H9 (cell line): ENCODE measurements at regions not wholly inside any gene's neighbourhood (a gene's known extent, or its start where the extent isn't known, plus 50 kb on each side); places are given as distances from the start of the nearest gene placed in this dataset.

Source experiments
- DNase-seq: peaks from one replicate; pipeline ENCODE4 v3.0.0-alpha.2; 2017
- H2AFZ ChIP-seq: one replicate; pipeline ENCODE4 v1.6.1; 2013; ENCODE audit warnings: mild to moderate bottlenecking, low read length, control low read depth, moderate library complexity
- H2AK5ac ChIP-seq: 2 replicates; pipeline ENCODE4 v1.6.1; 2013; ENCODE audit warnings: low read length, control low read depth, mixed read lengths; ENCODE audit not compliant: insufficient read length
- H2BK120ac ChIP-seq: one replicate; pipeline ENCODE4 v1.6.1; 2013; ENCODE audit warnings: low read depth, mild to moderate bottlenecking, low read length, control low read depth, inconsistent platforms; ENCODE audit not compliant: poor library complexity, severe bottlenecking
- H2BK12ac ChIP-seq: 2 replicates; pipeline ENCODE4 v1.6.1; 2013; ENCODE audit warnings: low read length, control low read depth, mixed read lengths, low read depth; ENCODE audit not compliant: insufficient read length
- H2BK15ac ChIP-seq: 2 replicates; pipeline ENCODE4 v1.6.1; 2013; ENCODE audit warnings: low read depth, low read length, control low read depth
- H2BK20ac ChIP-seq: one replicate; pipeline ENCODE4 v1.6.1; 2013; ENCODE audit warnings: low read depth, mild to moderate bottlenecking, low read length, control low read depth, inconsistent platforms; ENCODE audit not compliant: poor library complexity, severe bottlenecking
- H2BK5ac ChIP-seq: 2 replicates; pipeline ENCODE4 v1.6.1; 2013; ENCODE audit warnings: low read length, control low read depth, mixed read lengths; ENCODE audit not compliant: insufficient read length
- H3K14ac ChIP-seq: 2 replicates; pipeline ENCODE4 v1.6.1; 2013; ENCODE audit warnings: low read length, control low read depth; ENCODE audit not compliant: insufficient read depth
- H3K18ac ChIP-seq: 2 replicates; pipeline ENCODE4 v1.6.1; 2013; ENCODE audit warnings: low read depth, mild to moderate bottlenecking, mixed read lengths, low read length, control low read depth; ENCODE audit not compliant: insufficient read length
- H3K23ac ChIP-seq: 2 replicates; pipeline ENCODE4 v1.6.1; 2013; ENCODE audit warnings: low read length, control low read depth, mixed read lengths, low read depth; ENCODE audit not compliant: insufficient read length
- H3K23me2 ChIP-seq: 2 replicates; pipeline ENCODE4 v1.6.1; 2013; ENCODE audit warnings: low read depth, mild to moderate bottlenecking, mixed read lengths, low read length, control low read depth; ENCODE audit not compliant: insufficient read length, poor library complexity, severe bottlenecking
- H3K27ac ChIP-seq: 2 replicates; pipeline ENCODE4 v1.5.1; 2013; ENCODE audit warnings: low read length, control low read depth, mixed read lengths, low read depth; ENCODE audit not compliant: insufficient read length
- H3K27me3 ChIP-seq: 2 replicates; pipeline ENCODE4 v1.6.1; 2013; ENCODE audit warnings: low read length, control low read depth, inconsistent platforms; ENCODE audit not compliant: insufficient read depth
- H3K4ac ChIP-seq: 2 replicates; pipeline ENCODE4 v1.6.1; 2013; ENCODE audit warnings: low read depth, mild to moderate bottlenecking, control low read depth, inconsistent platforms, low read length, moderate library complexity
- H3K4me1 ChIP-seq: 2 replicates; pipeline ENCODE4 v1.6.1; 2013; ENCODE audit warnings: low read length, control low read depth, inconsistent platforms; ENCODE audit not compliant: insufficient read depth
- H3K4me2 ChIP-seq: 2 replicates; pipeline ENCODE4 v1.6.1; 2013; ENCODE audit warnings: low read length, control low read depth, mixed read lengths; ENCODE audit not compliant: insufficient read length, insufficient read depth
- H3K56ac ChIP-seq: 2 replicates; pipeline ENCODE4 v1.6.1; 2013; ENCODE audit warnings: low read depth, mild to moderate bottlenecking, mixed read lengths, low read length, control low read depth; ENCODE audit not compliant: insufficient read length
- H3K79me1 ChIP-seq: 2 replicates; pipeline ENCODE4 v1.6.1; 2013; ENCODE audit warnings: low read depth, mild to moderate bottlenecking, moderate library complexity, low read length, control low read depth, inconsistent platforms; ENCODE audit not compliant: insufficient read depth, poor library complexity, severe bottlenecking
- H3K79me2 ChIP-seq: 2 replicates; pipeline ENCODE4 v1.6.1; 2013; ENCODE audit warnings: low read length, control low read depth, inconsistent platforms; ENCODE audit not compliant: insufficient read depth
- H3K9ac ChIP-seq: 2 replicates; pipeline ENCODE4 v1.6.1; 2013; ENCODE audit warnings: low read length, control low read depth, mixed read lengths; ENCODE audit not compliant: insufficient read length; ENCODE audit errors: extremely low read depth
- H3K9me3 ChIP-seq: one replicate; pipeline ENCODE4 v1.6.1; 2013; ENCODE audit warnings: low read depth, low read length, inconsistent platforms; ENCODE audit not compliant: control insufficient read depth
- H3T11ph ChIP-seq: one replicate; pipeline ENCODE4 v1.6.1; 2013; ENCODE audit warnings: mild to moderate bottlenecking, low read length, control low read depth, inconsistent platforms
- H4K20me1 ChIP-seq: one replicate; pipeline ENCODE4 v1.6.1; 2013; ENCODE audit not compliant: control insufficient read depth, insufficient read length, insufficient read depth
- H4K5ac ChIP-seq: 2 replicates; pipeline ENCODE4 v1.6.1; 2013; ENCODE audit warnings: low read depth, mild to moderate bottlenecking, mixed read lengths, low read length, control low read depth; ENCODE audit not compliant: insufficient read length
- H4K8ac ChIP-seq: replicated peaks from 2 replicates; pipeline ENCODE4 v1.6.1; 2013; ENCODE audit warnings: low read length, control low read depth, mixed read lengths, low read depth; ENCODE audit not compliant: insufficient read length
- H4K91ac ChIP-seq: 2 replicates; pipeline ENCODE4 v1.6.1; 2013; ENCODE audit warnings: low read depth, mild to moderate bottlenecking, moderate library complexity, mixed read lengths, low read length, control low read depth; ENCODE audit not compliant: insufficient read length
- H3K27ac Mint-ChIP-seq, 3 experiments: 2 replicates in 2 of 3; 3 replicates in 1 of 3; pipeline ENCODE4 v1.8.0; 2020 to 2021; ENCODE audit warnings: mixed read lengths in 3 of 3, mild to moderate bottlenecking in 1 of 3, moderate library complexity in 1 of 3
- H3K27me3 Mint-ChIP-seq: 2 replicates; pipeline ENCODE4 v1.8.0; 2021; ENCODE audit warnings: low read depth, mild to moderate bottlenecking, moderate library complexity, mixed read lengths
- H3K36me3 Mint-ChIP-seq, 3 experiments: 2 replicates in 2 of 3; 3 replicates in 1 of 3; pipeline ENCODE4 v1.8.0; 2020 to 2021; ENCODE audit warnings: low read depth in 3 of 3, mixed read lengths in 3 of 3; ENCODE audit not compliant: insufficient read depth in 1 of 3
- H3K4me1 Mint-ChIP-seq, 2 experiments: 2 replicates each; pipeline ENCODE4 v1.8.0; 2020; ENCODE audit warnings: mixed read lengths in 2 of 2
- H3K4me3 Mint-ChIP-seq, 2 experiments: 2 replicates in 1 of 2; 3 replicates in 1 of 2; pipeline ENCODE4 v1.8.0; 2020 to 2021; ENCODE audit warnings: mild to moderate bottlenecking in 2 of 2, mixed read lengths in 2 of 2, moderate library complexity in 1 of 2
- H3K9me3 Mint-ChIP-seq, 2 experiments: 2 replicates in 1 of 2; 3 replicates in 1 of 2; pipeline ENCODE4 v1.8.0; 2020; ENCODE audit warnings: mild to moderate bottlenecking in 2 of 2, mixed read lengths in 2 of 2, moderate library complexity in 1 of 2
- CTCF ChIP-seq: fragments of 200-600 bp; sonication (generic); conservative IDR thresholded peaks from 3 replicates; pipeline ENCODE4 v1.8.0; 2021; ENCODE audit warnings: antibody characterized with exemption, mild to moderate bottlenecking
- WGBS: extraction: QIAGEN DNeasy Blood & Tissue Kit; methylation state at CpG from one replicate; pipeline ENCODE4 v1.1.7; 2013; ENCODE audit warnings: missing lambda C conversion rate, low lambda C conversion rate, mixed read lengths; ENCODE audit not compliant: insufficient read length; ENCODE audit errors: extremely low coverage; 5-methylcytosine and 5-hydroxymethylcytosine counted together

GRCh38 chr12:114757684-114758325, 73.8 kb upstream of the TBX3 start:
- Histone ChIP-seq H4K8ac (no peak overlapping the region), H4K5ac (no peak overlapping the region), H3K14ac (no peak overlapping the region), H3T11ph (no peak overlapping the region), H2BK15ac (no peak overlapping the region), H2BK5ac (no peak overlapping the region), H3K56ac (no peak overlapping the region), H3K18ac (no peak overlapping the region), H3K9ac (no peak overlapping the region), H3K27me3 (no peaks in the 10 kb centered on the region), H3K79me1 (no peaks in the 10 kb centered on the region), H3K23ac (no peak overlapping the region), H3K4me1 (no peaks in the 10 kb centered on the region), H2AK5ac (no peak overlapping the region), H3K27ac (no peak overlapping the region), H3K23me2 (no peaks in the 10 kb centered on the region), H3K79me2 (no peaks in the 10 kb centered on the region; the same call in 1 of the 2 replicates), H4K20me1 (no peaks in the 10 kb centered on the region), H4K91ac (no peak overlapping the region), H2AFZ (no peak overlapping the region), H3K4ac (no peak overlapping the region), H3K9me3 (no peaks in the 10 kb centered on the region), H2BK12ac (no peak overlapping the region), H2BK120ac (no peak overlapping the region), H3K4me2 (no peak overlapping the region), H2BK20ac (no peak overlapping the region)
- no CpG with 5 or more reads among the region's 4 CpGs for WGBS
- TF ChIP-seq CTCF = no peak
- H3K9me3 Mint-ChIP-seq = no peaks in the 10 kb centered on the region
- H3K4me3 Mint-ChIP-seq = no peak overlapping the region
- H3K27me3 Mint-ChIP-seq = peaks cover 11% of the 10 kb centered on the region
- no peaks in the 10 kb centered on the region for H3K36me3 Mint-ChIP-seq
- no peak overlapping the region; a peak in 1 of 7 replicates for H3K27ac Mint-ChIP-seq
- H3K4me1 Mint-ChIP-seq = peaks cover 6 to 7% of the 10 kb centered on the region in 2 experiments
- no peak for DNase-seq
